A673 (cell line): ENCODE measurements at regions not wholly inside any gene's neighbourhood (a gene's known extent, or its start where the extent isn't known, plus 50 kb on each side); places are given as distances from the start of the nearest gene placed in this dataset.

Experiments used
- BruUV-seq: library from RNA; stranded (reverse); fragments of 400-500 nt; replicated peaks from 2 replicates; lab custom pipeline; 2021; lab: Mats Ljungman, UMichigan
- CTCF ChIA-PET: fragments of 300-600 bp; sonication (Branson Sonifier 250); formaldehyde crosslinking; loops from one replicate; lab custom pipeline; 2022; ENCODE audit warnings: antibody characterized with exemption; lab: Charles Lee
- POLR2A ChIA-PET: fragments of 300-600 bp; sonication (Branson Sonifier 250); formaldehyde crosslinking; loops from one replicate; lab custom pipeline; 2022; ENCODE audit warnings: antibody characterized with exemption; ENCODE audit not compliant: low non-redundant PET; lab: Charles Lee
- DNase-seq: peaks from one replicate; pipeline ENCODE4 v3.0.0-alpha.2; 2015; ENCODE audit warnings: low spot score
- H3K27ac ChIP-seq: fragments of 200-600 bp; sonication (generic); 2 replicates; pipeline ENCODE4 v1.5.1; 2016; ENCODE audit warnings: mixed run types, low read depth, mild to moderate bottlenecking, mixed read lengths, antibody characterized with exemption, low read length; ENCODE audit not compliant: poor library complexity, severe bottlenecking
- H3K27me3 ChIP-seq: fragments of 200-600 bp; sonication (generic); replicated peaks from 2 replicates; pipeline ENCODE4 v1.6.1; 2017; ENCODE audit warnings: mixed run types, low read depth, mild to moderate bottlenecking, mixed read lengths, antibody characterized with exemption, low read length; ENCODE audit not compliant: insufficient read depth, poor library complexity
- H3K36me3 ChIP-seq: fragments of 200-600 bp; sonication (generic); 2 replicates; pipeline ENCODE4 v1.6.1; 2016; ENCODE audit warnings: mixed run types, mild to moderate bottlenecking, mixed read lengths, antibody characterized with exemption, low read length; ENCODE audit not compliant: insufficient read depth, poor library complexity, severe bottlenecking
- H3K4me1 ChIP-seq: fragments of 200-600 bp; sonication (generic); 2 replicates; pipeline ENCODE4 v1.6.1; 2017; ENCODE audit warnings: mixed run types, mild to moderate bottlenecking, mixed read lengths, antibody characterized with exemption, low read length; ENCODE audit not compliant: insufficient read depth, poor library complexity, severe bottlenecking
- H3K4me3 ChIP-seq: fragments of 200-600 bp; sonication (generic); 2 replicates; pipeline ENCODE4 v1.5.1; 2016; ENCODE audit warnings: low read depth, mixed run types, mild to moderate bottlenecking, mixed read lengths, low read length; ENCODE audit not compliant: poor library complexity, severe bottlenecking
- H3K9me3 ChIP-seq: fragments of 200-600 bp; sonication (generic); 2 replicates; pipeline ENCODE4 v1.6.1; 2016; ENCODE audit warnings: mixed run types, low read depth, mild to moderate bottlenecking, mixed read lengths, antibody characterized with exemption, low read length; ENCODE audit not compliant: poor library complexity, severe bottlenecking
- EZH2 ChIP-seq: fragments of 200-600 bp; sonication (generic); IDR thresholded peaks from 2 replicates; pipeline ENCODE4 v1.6.1; 2017; ENCODE audit warnings: borderline replicate concordance, low read depth, mild to moderate bottlenecking, mixed read lengths, antibody characterized with exemption, low read length; ENCODE audit not compliant: poor library complexity, severe bottlenecking
- intact Hi-C: fragments of 100-400 bp; cut with micrococcal nuclease; formaldehyde crosslinking; loops from one replicate; pipeline ENCODE4 v1.10.0; 2022; ENCODE audit not compliant: unreplicated experiment
- TF ChIP-seq, protein P1 (sequence below): fragments of 300-800, 200-600 bp; sonication (generic); conservative IDR thresholded peaks from 2 replicates; pipeline ENCODE4 v1.5.1; 2017; ENCODE audit warnings: low read depth, mild to moderate bottlenecking, antibody characterized with exemption, low read length, moderate library complexity, mixed read lengths

DNA sequence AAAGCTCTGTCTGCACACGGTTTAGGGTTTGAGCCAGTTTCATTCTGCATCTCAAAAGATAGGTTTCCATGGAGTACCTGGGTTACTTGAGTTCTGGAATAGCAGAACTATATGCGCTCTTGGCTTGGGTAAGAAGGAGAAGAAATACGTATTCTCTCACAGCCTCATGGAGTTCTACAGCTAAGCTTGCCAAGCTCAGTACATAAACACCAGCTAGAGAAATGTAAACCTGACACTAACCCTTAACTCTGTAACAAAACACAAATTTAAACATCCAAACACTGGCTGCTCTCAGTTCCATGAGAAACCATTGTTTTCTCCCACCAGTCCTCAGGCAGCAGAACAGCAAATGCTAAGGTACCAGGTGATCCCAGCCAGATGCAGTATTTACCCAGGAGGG, 557.2 kb downstream of the INHBA start:
- Histone ChIP-seq H3K4me1 (no peaks in the 10 kb centered on the region), H3K36me3 (no peaks in the 10 kb centered on the region), H3K27me3 (no peaks in the 10 kb centered on the region), H3K9me3 (no peaks in the 10 kb centered on the region), H3K4me3 (no peak overlapping the region), H3K27ac (no peak overlapping the region)
- TF ChIP-seq, protein P1, sequence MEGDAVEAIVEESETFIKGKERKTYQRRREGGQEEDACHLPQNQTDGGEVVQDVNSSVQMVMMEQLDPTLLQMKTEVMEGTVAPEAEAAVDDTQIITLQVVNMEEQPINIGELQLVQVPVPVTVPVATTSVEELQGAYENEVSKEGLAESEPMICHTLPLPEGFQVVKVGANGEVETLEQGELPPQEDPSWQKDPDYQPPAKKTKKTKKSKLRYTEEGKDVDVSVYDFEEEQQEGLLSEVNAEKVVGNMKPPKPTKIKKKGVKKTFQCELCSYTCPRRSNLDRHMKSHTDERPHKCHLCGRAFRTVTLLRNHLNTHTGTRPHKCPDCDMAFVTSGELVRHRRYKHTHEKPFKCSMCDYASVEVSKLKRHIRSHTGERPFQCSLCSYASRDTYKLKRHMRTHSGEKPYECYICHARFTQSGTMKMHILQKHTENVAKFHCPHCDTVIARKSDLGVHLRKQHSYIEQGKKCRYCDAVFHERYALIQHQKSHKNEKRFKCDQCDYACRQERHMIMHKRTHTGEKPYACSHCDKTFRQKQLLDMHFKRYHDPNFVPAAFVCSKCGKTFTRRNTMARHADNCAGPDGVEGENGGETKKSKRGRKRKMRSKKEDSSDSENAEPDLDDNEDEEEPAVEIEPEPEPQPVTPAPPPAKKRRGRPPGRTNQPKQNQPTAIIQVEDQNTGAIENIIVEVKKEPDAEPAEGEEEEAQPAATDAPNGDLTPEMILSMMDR = no peak
- TF ChIP-seq EZH2 = no peak
- POLR2A ChIA-PET = no interaction called here
- CTCF ChIA-PET = no interaction called here
- no peak for DNase-seq
- no TSS peak for BruUV-seq
- intact Hi-C loops = no loop called here

DNA sequence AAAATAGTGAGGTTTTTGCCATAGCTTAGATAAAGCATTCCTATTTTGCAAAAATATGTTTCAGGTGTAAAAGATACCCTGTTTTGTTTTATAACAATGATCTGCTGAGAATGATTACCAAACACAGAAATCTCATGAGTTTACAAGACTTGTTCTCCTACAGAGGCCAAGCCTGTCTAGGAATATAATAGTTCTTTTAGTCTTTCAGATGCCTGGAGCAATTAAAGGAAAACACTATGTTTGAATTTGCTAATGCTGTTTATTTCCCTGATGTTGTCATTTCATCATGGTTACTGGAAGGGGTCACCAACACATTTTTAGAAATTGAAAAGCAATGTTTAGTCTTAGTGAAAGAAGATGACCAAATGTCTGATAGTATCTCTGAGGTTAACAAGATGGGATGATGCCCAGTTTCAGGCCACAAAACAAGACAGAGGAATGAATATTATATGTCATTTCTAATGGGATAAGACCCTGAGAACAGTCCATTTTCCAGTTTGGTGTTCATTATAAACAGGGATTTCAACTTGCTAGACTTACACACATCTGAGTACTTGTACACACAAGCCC, 559.9 kb downstream of the INHBA start:
- Histone ChIP-seq H3K27ac (no peak overlapping the region), H3K4me3 (no peak overlapping the region), H3K9me3 (no peaks in the 10 kb centered on the region), H3K4me1 (no peaks in the 10 kb centered on the region), H3K36me3 (no peaks in the 10 kb centered on the region), H3K27me3 (peaks cover 5% of the 10 kb centered on the region)
- TF ChIP-seq, protein P1 = no peak
- TF ChIP-seq EZH2 = no peak
- no TSS peak for BruUV-seq
- ChIA-PET POLR2A (no interaction called here), CTCF (no interaction called here)
- intact Hi-C loops = no loop called here
- DNase-seq = no peak

DNA sequence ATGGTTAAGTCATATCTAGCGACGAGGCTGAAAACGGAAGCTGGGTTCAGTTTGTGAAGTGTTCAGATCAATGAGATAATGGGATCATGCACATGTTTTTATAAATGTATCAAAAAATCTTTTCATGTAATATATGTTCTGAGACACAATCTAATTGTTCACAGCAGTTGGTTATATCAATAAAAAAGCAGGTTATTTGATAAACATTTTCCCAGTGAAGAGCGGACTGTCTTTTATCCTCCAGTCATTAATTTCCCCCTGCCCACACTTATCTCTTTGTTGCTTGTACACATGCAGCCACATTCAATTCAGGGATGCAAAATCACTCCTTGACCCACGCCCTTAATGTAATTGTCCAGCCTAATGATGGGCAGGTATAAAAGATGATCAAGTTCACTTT, 563.1 kb downstream of the INHBA start:
- CTCF ChIA-PET = no interaction called here
- POLR2A ChIA-PET = no interaction called here

More for the DNA sequence above, 563.1 kb downstream of the INHBA start:
- no peaks in the 10 kb centered on the region for H3K4me1 ChIP-seq
- TF ChIP-seq EZH2 = no peak
- TF ChIP-seq, protein P1 = no peak
- H3K27ac ChIP-seq = no peak overlapping the region
- no TSS peak for BruUV-seq
- no peak overlapping the region for H3K4me3 ChIP-seq
- intact Hi-C loops = no loop called here
- DNase-seq = no peak
- no peaks in the 10 kb centered on the region for H3K9me3 ChIP-seq
- peaks cover 5% of the 10 kb centered on the region for H3K27me3 ChIP-seq
- no peaks in the 10 kb centered on the region for H3K36me3 ChIP-seq
